GM12872 (cell line): ENCODE measurements at regions not wholly inside any gene's neighbourhood (a gene's known extent, or its start where the extent isn't known, plus 50 kb on each side); places are given as distances from the start of the nearest gene placed in this dataset.

Source experiments
- TF ChIP-seq, protein P1 (sequence below): IDR thresholded peaks from 3 replicates; pipeline ENCODE4 v1.5.1; 2011; ENCODE audit warnings: low read depth, mild to moderate bottlenecking, low read length, moderate library complexity; ENCODE audit not compliant: insufficient read depth

- TF ChIP-seq, protein P1, sequence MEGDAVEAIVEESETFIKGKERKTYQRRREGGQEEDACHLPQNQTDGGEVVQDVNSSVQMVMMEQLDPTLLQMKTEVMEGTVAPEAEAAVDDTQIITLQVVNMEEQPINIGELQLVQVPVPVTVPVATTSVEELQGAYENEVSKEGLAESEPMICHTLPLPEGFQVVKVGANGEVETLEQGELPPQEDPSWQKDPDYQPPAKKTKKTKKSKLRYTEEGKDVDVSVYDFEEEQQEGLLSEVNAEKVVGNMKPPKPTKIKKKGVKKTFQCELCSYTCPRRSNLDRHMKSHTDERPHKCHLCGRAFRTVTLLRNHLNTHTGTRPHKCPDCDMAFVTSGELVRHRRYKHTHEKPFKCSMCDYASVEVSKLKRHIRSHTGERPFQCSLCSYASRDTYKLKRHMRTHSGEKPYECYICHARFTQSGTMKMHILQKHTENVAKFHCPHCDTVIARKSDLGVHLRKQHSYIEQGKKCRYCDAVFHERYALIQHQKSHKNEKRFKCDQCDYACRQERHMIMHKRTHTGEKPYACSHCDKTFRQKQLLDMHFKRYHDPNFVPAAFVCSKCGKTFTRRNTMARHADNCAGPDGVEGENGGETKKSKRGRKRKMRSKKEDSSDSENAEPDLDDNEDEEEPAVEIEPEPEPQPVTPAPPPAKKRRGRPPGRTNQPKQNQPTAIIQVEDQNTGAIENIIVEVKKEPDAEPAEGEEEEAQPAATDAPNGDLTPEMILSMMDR, result no peak
Measured at GRCh38 chr10:9452056-9452455, 1397.6 kb downstream of the GATA3 start.

DNA sequence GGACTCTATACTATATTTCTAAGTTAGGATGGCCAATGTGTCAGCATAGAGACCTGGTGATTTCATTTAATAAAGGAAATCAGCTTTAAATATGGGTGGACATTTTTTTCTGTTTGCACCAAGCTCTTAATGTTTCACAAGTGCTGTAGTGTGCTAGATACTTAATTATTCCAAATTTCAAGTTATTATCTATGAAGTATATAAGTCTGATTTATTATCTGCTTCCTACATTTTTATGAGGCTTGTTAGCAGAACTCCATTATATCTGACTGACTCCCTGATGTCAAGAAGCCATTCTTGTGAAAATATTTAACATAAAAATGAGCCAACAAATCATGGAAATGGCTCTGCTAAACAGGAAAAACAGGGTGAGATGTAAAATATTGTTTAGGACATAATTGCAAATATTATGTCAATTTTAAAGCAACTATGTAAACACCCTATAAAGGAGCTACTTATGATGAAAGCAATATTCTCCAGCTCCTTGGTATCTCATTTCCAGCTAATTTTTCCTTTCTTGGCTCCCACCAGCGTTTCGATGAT, 1415.2 kb downstream of the GATA3 start:
- TF ChIP-seq, protein P1, result no peak

- TF ChIP-seq, protein P1, result no peak
Measured at GRCh38 chr10:9470581-9470980, 1416.1 kb downstream of the GATA3 start.

DNA sequence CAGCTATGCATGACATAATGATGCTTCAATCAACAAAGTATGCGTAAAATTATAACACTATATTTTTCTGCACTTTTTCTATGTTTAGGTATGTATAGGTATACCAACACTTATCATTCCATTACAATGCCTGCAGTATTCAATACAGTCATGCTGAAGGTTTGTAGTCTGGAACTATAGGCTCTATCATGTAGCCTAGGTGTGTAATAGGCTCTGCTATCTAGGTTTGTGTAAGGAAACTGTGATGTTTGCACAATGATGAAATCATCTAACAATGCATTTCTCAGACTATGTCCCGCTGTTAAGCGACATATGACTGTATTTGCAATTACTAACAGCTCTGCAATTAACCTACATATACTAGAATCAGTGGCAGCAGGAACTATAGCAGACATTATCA, 1447.5 kb downstream of the GATA3 start:
- TF ChIP-seq, protein P1, result no peak

- TF ChIP-seq, protein P1, result no peak
Measured at GRCh38 chr10:9504227-9504626, 1449.7 kb downstream of the GATA3 start.

- TF ChIP-seq, protein P1, result no peak
Measured at GRCh38 chr10:9505546-9505945, 1451.1 kb downstream of the GATA3 start.

- TF ChIP-seq, protein P1, result no peak
Measured at GRCh38 chr10:9508606-9509005, 1454.1 kb downstream of the GATA3 start.

GRCh38 chr10:9510626-9511025, 1456.1 kb downstream of the GATA3 start:
- TF ChIP-seq, protein P1, result no peak
